OCI-LY7 (cell line): ENCODE measurements at regions not wholly inside any gene's neighbourhood (a gene's known extent, or its start where the extent isn't known, plus 50 kb on each side); places are given as distances from the start of the nearest gene placed in this dataset.

Experiments used
- BruUV-seq: library from RNA; stranded (reverse); fragments of 400-500 nt; replicated peaks from 2 replicates; lab custom pipeline; 2021; lab: Mats Ljungman, UMichigan
- CTCF ChIA-PET: fragments of 300-600 bp; sonication (Branson Sonifier 250); formaldehyde crosslinking; loops from one replicate; lab custom pipeline; 2022; ENCODE audit warnings: antibody characterized with exemption; ENCODE audit not compliant: unreplicated experiment; lab: Charles Lee
- POLR2A ChIA-PET: fragments of 300-600 bp; sonication (Branson Sonifier 250); formaldehyde crosslinking; loops from one replicate; lab custom pipeline; 2022; ENCODE audit warnings: antibody characterized with exemption; lab: Charles Lee
- DNase-seq: peaks from one replicate; pipeline ENCODE4 v3.0.0-alpha.2; 2015; ENCODE audit warnings: low spot score
- H2AFZ ChIP-seq: fragments of 200-600 bp; sonication (generic), shearing (Covaris generic); 2 replicates; pipeline ENCODE4 v1.6.1; 2014; ENCODE audit warnings: mild to moderate bottlenecking, antibody characterized with exemption, low read length, moderate library complexity
- H3K27ac ChIP-seq: fragments of 200-600 bp; sonication (generic); 2 replicates; pipeline ENCODE4 v1.5.1; 2014; ENCODE audit warnings: mixed run types, low read depth, mild to moderate bottlenecking, moderate library complexity, low read length, inconsistent platforms; ENCODE audit not compliant: poor library complexity, severe bottlenecking
- H3K36me3 ChIP-seq: fragments of 200-600 bp; sonication (generic); 2 replicates; pipeline ENCODE4 v1.6.1; 2014; ENCODE audit warnings: mild to moderate bottlenecking, antibody characterized with exemption, low read length, moderate library complexity, mixed read lengths; ENCODE audit not compliant: insufficient read depth
- H3K4me1 ChIP-seq: fragments of 200-600 bp; sonication (generic); 2 replicates; pipeline ENCODE4 v1.5.1; 2014; ENCODE audit warnings: mild to moderate bottlenecking, low read length; ENCODE audit not compliant: insufficient read depth, poor library complexity, severe bottlenecking
- H3K4me2 ChIP-seq: fragments of 200-600 bp; sonication (generic); 2 replicates; pipeline ENCODE4 v1.6.1; 2014; ENCODE audit warnings: mild to moderate bottlenecking, low read length
- H3K4me3 ChIP-seq: fragments of 200-600 bp; sonication (generic); 2 replicates; pipeline ENCODE4 v1.5.1; 2014; ENCODE audit warnings: mild to moderate bottlenecking, low read depth, low read length; ENCODE audit not compliant: poor library complexity, severe bottlenecking
- H3K79me2 ChIP-seq: fragments of 200-600 bp; sonication (generic); 2 replicates; pipeline ENCODE4 v1.6.1; 2016; ENCODE audit warnings: low read depth, mild to moderate bottlenecking, low read length, moderate library complexity, mixed read lengths; ENCODE audit not compliant: insufficient read depth
- H3K9me2 ChIP-seq: fragments of 200-600 bp; sonication (generic); 2 replicates; pipeline ENCODE4 v1.6.1; 2016; ENCODE audit warnings: mild to moderate bottlenecking, low read length, mixed read lengths; ENCODE audit not compliant: insufficient read depth
- H3K9me3 ChIP-seq: fragments of 200-600 bp; sonication (generic); 2 replicates; pipeline ENCODE4 v1.6.1; 2014; ENCODE audit warnings: mild to moderate bottlenecking, mixed run types, low read length, mixed read lengths
- H4K20me1 ChIP-seq: fragments of 200-600 bp; sonication (generic); 2 replicates; pipeline ENCODE4 v1.6.1; 2014; ENCODE audit warnings: mild to moderate bottlenecking, antibody characterized with exemption, low read length, moderate library complexity, mixed read lengths; ENCODE audit not compliant: insufficient read depth
- CTCF ChIP-seq: fragments of 200-600 bp; sonication (generic); conservative IDR thresholded peaks from 2 replicates; pipeline ENCODE4 v1.5.1; 2014; ENCODE audit warnings: mild to moderate bottlenecking, antibody characterized with exemption, low read length, moderate library complexity, mixed read lengths
- EZH2phosphoT487 ChIP-seq: fragments of 200-600 bp; sonication (generic); IDR thresholded peaks from 2 replicates; pipeline ENCODE4 v1.6.1; 2018; ENCODE audit warnings: low read depth, borderline replicate concordance, mild to moderate bottlenecking, mixed run types, antibody characterized with exemption, low read length, moderate library complexity, mixed read lengths
- intact Hi-C: fragments of 100-400 bp; cut with micrococcal nuclease; formaldehyde crosslinking; loops from one replicate; pipeline ENCODE4 v1.10.0; 2022; ENCODE audit not compliant: unreplicated experiment

- no peak overlapping the region for H2AFZ ChIP-seq
- H3K79me2 ChIP-seq = no peaks in the 10 kb centered on the region
- TF ChIP-seq CTCF (no peak), EZH2phosphoT487 (no peak)
- H3K27ac ChIP-seq = no peak overlapping the region
- no peaks in the 10 kb centered on the region for H3K9me2 ChIP-seq
- H3K4me3 ChIP-seq = no peak overlapping the region
- intact Hi-C loops = no loop called here
- H3K9me3 ChIP-seq = peaks cover 14% of the 10 kb centered on the region; the same call in 1 of the 2 replicates
- CTCF ChIA-PET = interaction anchor here (0.6 kb wide), 1 partner anchor 9 kb away, joined by 3 read pairs; no protein-coding TSS in a partner anchor
- H3K4me2 ChIP-seq = no peak overlapping the region
- H3K36me3 ChIP-seq = no peaks in the 10 kb centered on the region; the same call in 1 of the 2 replicates
- no TSS peak for BruUV-seq
- DNase-seq = no peak
- H3K4me1 ChIP-seq = peaks cover 29% of the 10 kb centered on the region
- POLR2A ChIA-PET = interaction anchor here (0.6 to 1.4 kb wide), 5 partner anchors 13 to 41 kb away, joined by 3 to 5 read pairs (median 3); no protein-coding TSS in a partner anchor
- no peaks in the 10 kb centered on the region for H4K20me1 ChIP-seq
Measured at GRCh38 chr2:171214093-171214492, 53.4 kb upstream of the TLK1 start.

- Histone ChIP-seq H2AFZ (peak overlapping the region; percentile 88), H3K4me1 (peaks cover 38% of the 10 kb centered on the region), H3K27ac (peak overlapping the region; percentile 87), H3K9me3 (peaks cover 15% of the 10 kb centered on the region; the same call in 1 of the 2 replicates), H3K36me3 (no peaks in the 10 kb centered on the region; the same call in 1 of the 2 replicates), H3K4me2 (peak overlapping the region; percentile 71), H3K4me3 (peak overlapping the region; percentile 59), H3K79me2 (no peaks in the 10 kb centered on the region), H3K9me2 (no peaks in the 10 kb centered on the region), H4K20me1 (no peaks in the 10 kb centered on the region)
- intact Hi-C loops = loop anchor here (1.0 to 2.0 kb wide), 3 partner anchors 50 to 205 kb away; no protein-coding TSS in a partner anchor
- CTCF ChIA-PET = no interaction called here
- POLR2A ChIA-PET = interaction anchor here (0.6 to 2.6 kb wide), 7 partner anchors 11 to 1340 kb away, joined by 3 to 7 read pairs (median 5); no protein-coding TSS in a partner anchor
- TF ChIP-seq EZH2phosphoT487 = no peak
- TF ChIP-seq CTCF = no peak
- TSS peak; percentile 86 for BruUV-seq
- DNase-seq = peak; percentile 80
Measured at GRCh38 chr2:171210864-171211431, 50.3 kb upstream of the TLK1 start.
